GM18867 (cell line): ENCODE measurements at regions not wholly inside any gene's neighbourhood (a gene's known extent, or its start where the extent isn't known, plus 50 kb on each side); places are given as distances from the start of the nearest gene placed in this dataset.

Source experiments
- ATAC-seq: cut with Tn5 transposase; IDR thresholded peaks from one replicate; pipeline ENCODE4 v1.9.1; 2021; ENCODE audit warnings: mild to moderate bottlenecking, moderate library complexity; ENCODE audit not compliant: unreplicated experiment

GRCh38 chr6:12420626-12421025, 130.5 kb downstream of the EDN1 start:
- no peak for ATAC-seq

DNA sequence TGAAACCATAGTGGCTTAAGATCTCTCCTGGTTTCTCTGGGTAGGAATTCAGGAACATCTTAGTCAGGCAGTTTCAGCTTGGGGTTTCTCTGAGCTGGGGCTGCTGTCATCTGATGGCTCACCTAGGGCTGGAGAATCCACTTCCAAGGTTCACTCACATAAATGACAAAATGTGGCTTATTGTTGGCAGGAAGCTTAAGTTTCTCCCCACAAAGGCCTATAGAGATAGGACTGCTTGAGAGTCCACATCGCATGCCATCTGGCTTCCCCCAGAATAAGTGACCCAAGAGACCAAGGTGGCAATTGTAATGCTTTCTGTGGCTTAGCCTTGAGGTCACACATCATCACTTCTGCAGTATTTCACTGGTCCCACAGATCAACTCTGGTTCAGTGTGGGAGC, 131.4 kb downstream of the EDN1 start:
- ATAC-seq: no peak

GRCh38 chr6:12422848-12423247, 132.7 kb downstream of the EDN1 start:
- ATAC-seq: no peak

DNA sequence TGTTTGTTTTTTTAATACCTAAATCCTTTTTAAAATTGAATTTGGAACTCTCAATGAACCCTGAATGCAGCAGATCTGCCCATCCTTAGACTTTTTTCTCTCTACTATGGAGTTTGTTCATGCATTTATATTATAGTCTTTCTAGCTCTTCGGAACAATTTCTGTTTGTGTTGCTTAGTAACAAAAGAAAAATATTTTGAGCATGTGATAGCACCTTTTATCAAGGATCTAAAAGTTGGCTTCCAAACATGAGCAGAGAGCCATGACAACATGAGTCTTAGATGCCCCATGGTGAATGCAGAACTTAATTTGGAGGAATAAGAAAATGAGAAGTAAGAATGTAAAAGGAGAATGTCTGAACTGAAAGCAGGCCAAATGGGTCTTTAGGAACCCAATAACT, 133.7 kb downstream of the EDN1 start:
- no peak for ATAC-seq

GRCh38 chr6:12426121-12426520, 136.0 kb downstream of the EDN1 start:
- ATAC-seq: no peak

GRCh38 chr6:12431023-12431422, 140.9 kb downstream of the EDN1 start:
- no peak for ATAC-seq

GRCh38 chr6:12436224-12436623, 146.1 kb downstream of the EDN1 start:
- ATAC-seq: no peak

DNA sequence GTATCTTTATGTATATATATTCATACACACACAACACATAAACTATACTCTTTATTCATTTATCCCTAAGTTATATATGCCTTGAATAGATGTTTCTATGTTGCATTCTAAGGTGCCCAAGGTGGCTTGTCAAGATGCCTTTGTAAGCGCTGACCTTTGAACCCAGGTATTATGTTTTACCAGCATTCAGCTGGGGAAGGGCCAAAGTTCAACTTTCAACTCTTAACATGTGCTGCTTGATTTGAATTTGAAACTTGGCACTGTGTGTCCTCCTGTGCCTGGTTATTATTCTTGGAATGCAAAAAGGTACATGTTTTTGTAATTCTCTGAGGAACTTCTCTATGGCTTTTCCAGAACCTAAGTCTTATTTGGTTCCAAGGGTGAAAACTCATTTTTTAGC, 146.5 kb downstream of the EDN1 start:
- no peak for ATAC-seq

DNA sequence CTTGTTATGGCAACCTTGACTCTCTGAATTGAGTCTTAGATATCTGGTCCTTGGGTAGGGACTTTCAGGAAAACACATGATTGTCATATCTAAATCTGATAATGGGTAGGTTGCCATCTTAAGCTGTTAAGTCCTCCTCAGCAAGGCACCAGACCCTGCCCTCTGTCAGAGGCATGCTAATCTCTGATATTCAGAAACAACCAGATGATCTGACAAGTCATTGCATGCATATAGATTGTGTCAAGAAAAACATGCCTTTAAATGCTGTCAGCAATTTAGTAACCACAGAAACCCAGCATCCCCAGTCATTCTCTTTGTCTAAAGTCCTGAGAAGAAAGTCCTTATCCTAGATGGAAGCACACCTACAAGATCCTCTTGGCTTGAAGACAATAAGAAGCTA, 149.1 kb downstream of the EDN1 start:
- ATAC-seq: no peak

GRCh38 chr6:12440981-12441380, 150.8 kb downstream of the EDN1 start:
- ATAC-seq: no peak

GRCh38 chr6:12442455-12442854, 152.3 kb downstream of the EDN1 start:
- no peak for ATAC-seq

DNA sequence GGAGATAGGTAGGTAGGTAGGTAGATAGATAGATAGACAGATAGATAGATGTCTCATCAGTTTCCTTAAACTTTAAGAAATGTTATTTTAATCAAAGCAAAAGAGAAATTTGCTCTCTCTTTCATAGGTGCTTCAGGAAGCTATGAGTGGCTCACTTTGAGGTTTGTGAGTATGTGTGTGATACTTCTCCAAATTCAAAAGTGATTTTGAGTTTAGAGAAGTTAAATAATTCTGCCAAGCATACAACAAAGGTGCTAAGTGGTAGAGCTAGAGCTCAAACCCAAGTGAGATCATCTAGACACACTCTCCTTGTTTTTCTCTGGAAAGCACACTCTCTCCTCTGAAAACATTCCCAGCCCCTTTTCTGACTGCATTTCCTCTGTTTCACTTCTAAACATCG, 156.2 kb downstream of the EDN1 start:
- ATAC-seq: no peak

DNA sequence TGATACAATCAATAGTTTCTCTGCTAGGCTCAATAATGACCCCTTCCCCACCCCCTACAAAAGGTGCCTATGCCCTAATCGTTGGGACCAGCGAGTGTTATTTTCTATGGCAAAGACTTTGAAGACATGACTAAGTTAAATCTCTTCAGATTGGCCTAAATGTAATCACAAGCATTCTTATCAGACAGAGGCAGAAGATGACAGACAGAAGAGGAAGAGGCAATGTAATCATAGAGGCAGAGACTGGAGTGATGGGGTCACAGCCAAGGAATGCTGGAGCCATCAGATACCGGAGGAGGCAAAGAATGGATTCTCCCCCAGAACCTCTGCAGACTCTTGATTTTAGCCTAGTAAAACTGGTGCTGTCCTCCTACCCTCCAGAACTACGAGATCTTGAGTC, 159.3 kb downstream of the EDN1 start:
- ATAC-seq: no peak

GRCh38 chr6:12450467-12450866, 160.3 kb downstream of the EDN1 start:
- no peak for ATAC-seq

GRCh38 chr6:12456343-12456742, 166.2 kb downstream of the EDN1 start:
- ATAC-seq: no peak

- ATAC-seq: no peak
Measured at GRCh38 chr6:12457094-12457493, 166.9 kb downstream of the EDN1 start.

DNA sequence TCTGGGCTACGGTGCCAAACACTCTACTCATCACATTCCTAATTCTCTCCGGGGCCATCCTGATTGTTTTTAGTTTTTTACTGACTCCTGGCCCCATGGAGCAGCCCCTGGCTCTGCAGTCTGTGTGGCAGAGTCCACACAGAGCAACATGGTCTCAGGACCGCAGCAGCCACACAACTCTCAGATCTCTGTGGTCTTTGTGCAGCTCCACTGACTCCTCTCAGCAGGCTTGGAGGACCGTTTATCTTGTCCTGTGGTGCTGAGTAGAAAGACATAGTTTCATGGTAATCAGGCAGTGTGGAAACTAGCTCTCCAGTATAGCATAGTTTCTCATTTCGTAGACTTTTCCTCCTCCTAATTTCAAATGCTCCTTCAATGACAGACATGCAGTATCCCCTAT, 168.4 kb downstream of the EDN1 start:
- no peak for ATAC-seq

DNA sequence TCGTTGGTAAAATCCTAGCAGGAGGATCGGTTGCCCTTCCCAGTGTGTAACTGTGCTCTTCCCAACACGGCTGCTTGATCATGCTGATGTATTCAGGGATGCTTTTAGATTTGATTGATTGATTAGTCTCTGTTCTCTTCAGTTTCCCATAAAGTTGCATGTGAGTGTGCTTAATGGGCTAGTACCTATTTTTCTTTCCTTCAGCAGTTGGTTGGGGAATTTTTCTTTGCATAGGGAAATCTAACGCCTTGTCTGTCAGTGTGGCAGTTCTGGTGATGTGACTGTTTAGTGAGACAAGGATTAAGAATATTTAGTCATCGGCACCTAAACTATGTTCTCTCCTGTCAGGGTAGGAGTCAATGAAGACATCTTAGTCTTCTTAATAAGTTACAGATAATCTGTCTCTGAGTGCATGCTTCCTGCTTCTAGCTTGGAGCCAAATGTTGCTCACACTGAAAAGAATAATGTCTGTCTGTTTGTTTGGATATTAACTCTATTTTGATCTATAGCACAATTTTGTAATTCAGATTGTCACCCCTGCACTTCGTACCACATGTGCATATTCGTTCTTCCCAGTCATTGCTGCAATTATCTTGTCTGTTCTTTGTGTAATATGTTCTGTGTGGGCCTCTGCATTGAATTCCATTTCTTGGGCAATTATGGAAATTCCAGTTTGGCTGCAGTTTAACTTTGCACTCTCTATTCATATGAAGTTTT, 169.9 kb downstream of the EDN1 start:
- no peak for ATAC-seq

- no peak for ATAC-seq
Measured at GRCh38 chr6:12467706-12468670, 177.8 kb downstream of the EDN1 start.

DNA sequence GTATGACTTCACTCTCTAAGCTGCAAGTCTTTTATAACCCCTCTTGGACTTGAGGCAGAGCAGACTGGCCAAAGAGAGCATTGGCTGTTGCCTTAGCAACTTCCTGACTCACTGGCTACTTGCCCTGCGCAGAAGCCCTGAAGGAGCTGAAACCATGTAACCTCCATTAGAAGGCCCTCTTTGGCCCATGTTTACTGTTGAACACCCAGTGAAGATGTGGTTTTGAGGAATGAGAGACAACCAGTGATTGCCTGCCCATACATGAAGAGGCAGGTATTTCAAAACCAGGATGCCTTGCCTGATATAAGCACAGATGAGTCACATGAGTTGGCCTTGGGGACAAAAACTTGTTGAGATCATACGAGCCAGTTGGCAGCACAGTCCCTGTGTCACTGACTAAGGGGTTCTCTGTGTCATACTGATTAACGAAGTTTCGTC, 182.5 kb downstream of the EDN1 start:
- ATAC-seq: no peak

- no peak for ATAC-seq
Measured at GRCh38 chr6:12473494-12473893, 183.3 kb downstream of the EDN1 start.
